ENCODE measurements at regions not wholly inside any gene's neighbourhood (a gene's known extent, or its start where the extent isn't known, plus 50 kb on each side); places are given as distances from the start of the nearest gene placed in this dataset.

GRCh38 chr1:198003468-198003867 lies 86.3 kb downstream of the LHX9 start:
- DNase-seq (ENCODE audit: low spot score in 2 of 2), result no peak
- intact Hi-C loops (cut with DNase I; ENCODE audit: low total_unique reads), result no loop called here
- H3K4me1 ChIP-seq, result no peaks in the 10 kb centered on the region
- H3K27me3 ChIP-seq, result no peaks in the 10 kb centered on the region
- no peak overlapping the region for H3K4me3 ChIP-seq
- no peak overlapping the region for H3K27ac ChIP-seq
- H3K9me3 ChIP-seq, result no peaks in the 10 kb centered on the region
- no peaks in the 10 kb centered on the region for H3K36me3 ChIP-seq
- TF ChIP-seq POLR2AphosphoS5 (IDR thresholded peaks at IDR 0.05) (no peak), CTCF (IDR thresholded peaks at IDR 0.05) (no peak), POLR2A (IDR thresholded peaks at IDR 0.05) (no peak)

GRCh38 chr1:198007011-198007410 lies 89.8 kb downstream of the LHX9 start:
- no peak for DNase-seq (ENCODE audit: low spot score in 2 of 2)
- no peak overlapping the region for H3K4me3 ChIP-seq
- H3K36me3 ChIP-seq, result no peaks in the 10 kb centered on the region
- H3K27me3 ChIP-seq, result no peaks in the 10 kb centered on the region
- peaks cover 8 to 11% of the 10 kb centered on the region in 2 donors for H3K9me3 ChIP-seq
- no peaks in the 10 kb centered on the region for H3K4me1 ChIP-seq
- intact Hi-C loops (cut with DNase I; ENCODE audit: low total_unique reads), result no loop called here
- no peak overlapping the region for H3K27ac ChIP-seq
- no peak for TF ChIP-seq POLR2AphosphoS5 (IDR thresholded peaks at IDR 0.05)
- no peak for TF ChIP-seq CTCF (IDR thresholded peaks at IDR 0.05)
- TF ChIP-seq POLR2A (IDR thresholded peaks at IDR 0.05), result no peak

- intact Hi-C loops (cut with DNase I; ENCODE audit: low total_unique reads), result no loop called here
- peaks cover 8 to 11% of the 10 kb centered on the region in 2 donors for H3K9me3 ChIP-seq
- no peaks in the 10 kb centered on the region for H3K36me3 ChIP-seq
- H3K27me3 ChIP-seq, result no peaks in the 10 kb centered on the region
- DNase-seq (ENCODE audit: low spot score in 2 of 2), result no peak
- TF ChIP-seq CTCF (IDR thresholded peaks at IDR 0.05) (no peak), POLR2AphosphoS5 (IDR thresholded peaks at IDR 0.05) (no peak), POLR2A (IDR thresholded peaks at IDR 0.05) (no peak)
- H3K27ac ChIP-seq, result no peak overlapping the region
- H3K4me1 ChIP-seq, result no peaks in the 10 kb centered on the region
- no peak overlapping the region for H3K4me3 ChIP-seq
Measured at GRCh38 chr1:198007687-198008607, 90.8 kb downstream of the LHX9 start.

GRCh38 chr1:198014355-198014754 lies 97.2 kb downstream of the LHX9 start:
- H3K4me3 ChIP-seq, result no peak overlapping the region
- no peaks in the 10 kb centered on the region for H3K36me3 ChIP-seq
- intact Hi-C loops (cut with DNase I; ENCODE audit: low total_unique reads), result no loop called here
- TF ChIP-seq POLR2AphosphoS5 (IDR thresholded peaks at IDR 0.05) (no peak), CTCF (IDR thresholded peaks at IDR 0.05) (no peak), POLR2A (IDR thresholded peaks at IDR 0.05) (no peak)
- DNase-seq (ENCODE audit: low spot score in 2 of 2), result no peak
- H3K9me3 ChIP-seq, result peaks cover 8 to 11% of the 10 kb centered on the region in 2 donors
- no peaks in the 10 kb centered on the region for H3K27me3 ChIP-seq
- H3K27ac ChIP-seq, result no peak overlapping the region
- H3K4me1 ChIP-seq, result no peaks in the 10 kb centered on the region

GRCh38 chr1:198015309-198015708 lies 98.1 kb downstream of the LHX9 start:
- Histone ChIP-seq H3K27me3 (no peaks in the 10 kb centered on the region), H3K4me1 (no peaks in the 10 kb centered on the region), H3K27ac (no peak overlapping the region), H3K36me3 (no peaks in the 10 kb centered on the region), H3K9me3 (peaks cover 2% of the 10 kb centered on the region in 2 donors), H3K4me3 (no peak overlapping the region)
- TF ChIP-seq CTCF (IDR thresholded peaks at IDR 0.05) (no peak), POLR2AphosphoS5 (IDR thresholded peaks at IDR 0.05) (no peak), POLR2A (IDR thresholded peaks at IDR 0.05) (no peak)
- intact Hi-C loops (cut with DNase I; ENCODE audit: low total_unique reads), result no loop called here
- no peak for DNase-seq (ENCODE audit: low spot score in 2 of 2)

All from breast epithelium (tissue), 4 donors.